H1 (cell line): ENCODE measurements at regions not wholly inside any gene's neighbourhood (a gene's known extent, or its start where the extent isn't known, plus 50 kb on each side); places are given as distances from the start of the nearest gene placed in this dataset.

ENCODE experiments used
- BCL11A ChIP-seq, 2 experiments: IDR thresholded peaks; one replicate each; pipeline ENCODE4 v1.6.1; 2011; ENCODE audit warnings: low read depth in 2 of 2, low read length in 2 of 2, mild to moderate bottlenecking in 2 of 2
- FOSL1 ChIP-seq: IDR thresholded peaks from 2 replicates; pipeline ENCODE4 v1.6.1; 2011; ENCODE audit warnings: mild to moderate bottlenecking, low read depth, low read length, moderate library complexity; ENCODE audit not compliant: insufficient read depth
- HDAC2 ChIP-seq, 2 experiments: fragments of 300-600 bp in 1 of 2; sonication (generic) in 1 of 2; IDR thresholded peaks; 2 replicates each; pipeline ENCODE4 v1.6.1; 2011 to 2012; ENCODE audit warnings: low read depth in 2 of 2, low read length in 2 of 2, mild to moderate bottlenecking in 2 of 2, moderate library complexity in 2 of 2, borderline replicate concordance in 1 of 2, inconsistent platforms in 1 of 2
- JUN ChIP-seq: IDR thresholded peaks from 2 replicates; pipeline ENCODE4 v1.6.1; 2011; ENCODE audit warnings: low read depth, mild to moderate bottlenecking, improper control_type of control experiment, low read length
- JUND ChIP-seq: IDR thresholded peaks from 2 replicates; pipeline ENCODE4 v1.6.1; 2011; ENCODE audit warnings: mild to moderate bottlenecking, improper control_type of control experiment, low read length
- POLR2AphosphoS5 ChIP-seq: IDR thresholded peaks from 2 replicates; pipeline ENCODE4 v1.6.1; 2011; ENCODE audit warnings: low read depth, low read length
- RAD21 ChIP-seq, 2 experiments: IDR thresholded peaks in 1 of 2; conservative IDR thresholded peaks in 1 of 2; 2 replicates each; pipeline ENCODE4 v1.6.1; 2011; ENCODE audit warnings: low read depth in 2 of 2, low read length in 2 of 2, improper control_type of control experiment in 1 of 2, inconsistent platforms in 1 of 2, mild to moderate bottlenecking in 1 of 2, moderate library complexity in 1 of 2
- RNF2 ChIP-seq: fragments of 200-900, 300-1000 bp; sonication (generic); IDR thresholded peaks from 2 replicates; pipeline ENCODE4 v1.7.1; 2016; ENCODE audit warnings: borderline replicate concordance, low read depth, mild to moderate bottlenecking, antibody characterized with exemption, low read length; ENCODE audit not compliant: poor library complexity, severe bottlenecking; ENCODE audit errors: missing control alignments
- TBP ChIP-seq: IDR thresholded peaks from 2 replicates; pipeline ENCODE4 v1.6.1; 2011; ENCODE audit warnings: low read depth, low read length, improper control_type of control experiment
- TF ChIP-seq, protein P1 (sequence below): fragments of 300-600 bp; sonication (generic); IDR thresholded peaks from 2 replicates; pipeline ENCODE4 v1.7.1; 2012; ENCODE audit warnings: low read length, moderate library complexity, mild to moderate bottlenecking, inconsistent platforms; ENCODE audit not compliant: insufficient replicate concordance
- TF ChIP-seq, protein P2 (sequence below): IDR thresholded peaks from 2 replicates; pipeline ENCODE4 v1.6.1; 2011; ENCODE audit warnings: low read depth, mild to moderate bottlenecking, low read length; ENCODE audit not compliant: insufficient read depth

DNA sequence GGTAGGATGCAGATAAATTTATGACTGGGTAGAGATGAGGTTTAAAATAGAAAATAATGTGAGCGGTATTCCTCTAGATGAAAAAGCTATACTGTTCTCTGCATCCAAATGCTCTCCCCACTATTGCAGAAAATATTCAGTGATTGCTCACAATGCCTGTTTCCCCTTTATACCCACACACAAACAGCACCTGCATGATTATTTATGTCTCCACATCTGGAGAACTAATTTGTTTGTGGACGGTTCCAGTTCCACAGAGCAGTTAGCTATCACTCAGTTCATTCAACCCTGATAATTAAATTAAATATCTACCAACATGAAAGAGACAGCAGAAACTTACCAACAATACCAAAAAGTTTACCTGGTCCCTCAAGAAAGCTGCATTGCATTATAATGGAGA is 800.0 kb downstream of the CDH11 start (continued):
- TF ChIP-seq, protein P1, sequence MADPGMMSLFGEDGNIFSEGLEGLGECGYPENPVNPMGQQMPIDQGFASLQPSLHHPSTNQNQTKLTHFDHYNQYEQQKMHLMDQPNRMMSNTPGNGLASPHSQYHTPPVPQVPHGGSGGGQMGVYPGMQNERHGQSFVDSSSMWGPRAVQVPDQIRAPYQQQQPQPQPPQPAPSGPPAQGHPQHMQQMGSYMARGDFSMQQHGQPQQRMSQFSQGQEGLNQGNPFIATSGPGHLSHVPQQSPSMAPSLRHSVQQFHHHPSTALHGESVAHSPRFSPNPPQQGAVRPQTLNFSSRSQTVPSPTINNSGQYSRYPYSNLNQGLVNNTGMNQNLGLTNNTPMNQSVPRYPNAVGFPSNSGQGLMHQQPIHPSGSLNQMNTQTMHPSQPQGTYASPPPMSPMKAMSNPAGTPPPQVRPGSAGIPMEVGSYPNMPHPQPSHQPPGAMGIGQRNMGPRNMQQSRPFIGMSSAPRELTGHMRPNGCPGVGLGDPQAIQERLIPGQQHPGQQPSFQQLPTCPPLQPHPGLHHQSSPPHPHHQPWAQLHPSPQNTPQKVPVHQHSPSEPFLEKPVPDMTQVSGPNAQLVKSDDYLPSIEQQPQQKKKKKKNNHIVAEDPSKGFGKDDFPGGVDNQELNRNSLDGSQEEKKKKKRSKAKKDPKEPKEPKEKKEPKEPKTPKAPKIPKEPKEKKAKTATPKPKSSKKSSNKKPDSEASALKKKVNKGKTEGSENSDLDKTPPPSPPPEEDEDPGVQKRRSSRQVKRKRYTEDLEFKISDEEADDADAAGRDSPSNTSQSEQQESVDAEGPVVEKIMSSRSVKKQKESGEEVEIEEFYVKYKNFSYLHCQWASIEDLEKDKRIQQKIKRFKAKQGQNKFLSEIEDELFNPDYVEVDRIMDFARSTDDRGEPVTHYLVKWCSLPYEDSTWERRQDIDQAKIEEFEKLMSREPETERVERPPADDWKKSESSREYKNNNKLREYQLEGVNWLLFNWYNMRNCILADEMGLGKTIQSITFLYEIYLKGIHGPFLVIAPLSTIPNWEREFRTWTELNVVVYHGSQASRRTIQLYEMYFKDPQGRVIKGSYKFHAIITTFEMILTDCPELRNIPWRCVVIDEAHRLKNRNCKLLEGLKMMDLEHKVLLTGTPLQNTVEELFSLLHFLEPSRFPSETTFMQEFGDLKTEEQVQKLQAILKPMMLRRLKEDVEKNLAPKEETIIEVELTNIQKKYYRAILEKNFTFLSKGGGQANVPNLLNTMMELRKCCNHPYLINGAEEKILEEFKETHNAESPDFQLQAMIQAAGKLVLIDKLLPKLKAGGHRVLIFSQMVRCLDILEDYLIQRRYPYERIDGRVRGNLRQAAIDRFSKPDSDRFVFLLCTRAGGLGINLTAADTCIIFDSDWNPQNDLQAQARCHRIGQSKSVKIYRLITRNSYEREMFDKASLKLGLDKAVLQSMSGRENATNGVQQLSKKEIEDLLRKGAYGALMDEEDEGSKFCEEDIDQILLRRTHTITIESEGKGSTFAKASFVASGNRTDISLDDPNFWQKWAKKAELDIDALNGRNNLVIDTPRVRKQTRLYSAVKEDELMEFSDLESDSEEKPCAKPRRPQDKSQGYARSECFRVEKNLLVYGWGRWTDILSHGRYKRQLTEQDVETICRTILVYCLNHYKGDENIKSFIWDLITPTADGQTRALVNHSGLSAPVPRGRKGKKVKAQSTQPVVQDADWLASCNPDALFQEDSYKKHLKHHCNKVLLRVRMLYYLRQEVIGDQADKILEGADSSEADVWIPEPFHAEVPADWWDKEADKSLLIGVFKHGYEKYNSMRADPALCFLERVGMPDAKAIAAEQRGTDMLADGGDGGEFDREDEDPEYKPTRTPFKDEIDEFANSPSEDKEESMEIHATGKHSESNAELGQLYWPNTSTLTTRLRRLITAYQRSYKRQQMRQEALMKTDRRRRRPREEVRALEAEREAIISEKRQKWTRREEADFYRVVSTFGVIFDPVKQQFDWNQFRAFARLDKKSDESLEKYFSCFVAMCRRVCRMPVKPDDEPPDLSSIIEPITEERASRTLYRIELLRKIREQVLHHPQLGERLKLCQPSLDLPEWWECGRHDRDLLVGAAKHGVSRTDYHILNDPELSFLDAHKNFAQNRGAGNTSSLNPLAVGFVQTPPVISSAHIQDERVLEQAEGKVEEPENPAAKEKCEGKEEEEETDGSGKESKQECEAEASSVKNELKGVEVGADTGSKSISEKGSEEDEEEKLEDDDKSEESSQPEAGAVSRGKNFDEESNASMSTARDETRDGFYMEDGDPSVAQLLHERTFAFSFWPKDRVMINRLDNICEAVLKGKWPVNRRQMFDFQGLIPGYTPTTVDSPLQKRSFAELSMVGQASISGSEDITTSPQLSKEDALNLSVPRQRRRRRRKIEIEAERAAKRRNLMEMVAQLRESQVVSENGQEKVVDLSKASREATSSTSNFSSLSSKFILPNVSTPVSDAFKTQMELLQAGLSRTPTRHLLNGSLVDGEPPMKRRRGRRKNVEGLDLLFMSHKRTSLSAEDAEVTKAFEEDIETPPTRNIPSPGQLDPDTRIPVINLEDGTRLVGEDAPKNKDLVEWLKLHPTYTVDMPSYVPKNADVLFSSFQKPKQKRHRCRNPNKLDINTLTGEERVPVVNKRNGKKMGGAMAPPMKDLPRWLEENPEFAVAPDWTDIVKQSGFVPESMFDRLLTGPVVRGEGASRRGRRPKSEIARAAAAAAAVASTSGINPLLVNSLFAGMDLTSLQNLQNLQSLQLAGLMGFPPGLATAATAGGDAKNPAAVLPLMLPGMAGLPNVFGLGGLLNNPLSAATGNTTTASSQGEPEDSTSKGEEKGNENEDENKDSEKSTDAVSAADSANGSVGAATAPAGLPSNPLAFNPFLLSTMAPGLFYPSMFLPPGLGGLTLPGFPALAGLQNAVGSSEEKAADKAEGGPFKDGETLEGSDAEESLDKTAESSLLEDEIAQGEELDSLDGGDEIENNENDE = no peak
- TF ChIP-seq BCL11A (IDR thresholded peaks at IDR 0.05; ENCODE audit: low read depth in 2 of 2, low read length in 2 of 2) (no peak), TBP (no peak), JUN (no peak), HDAC2 (IDR thresholded peaks at IDR 0.05; ENCODE audit: borderline replicate concordance in 1 of 2, low read depth in 2 of 2, low read length in 2 of 2) (no peak), JUND (no peak), RNF2 (no peak), FOSL1 (no peak), POLR2AphosphoS5 (no peak), RAD21 (IDR thresholded peaks at IDR 0.05 in 1 of 2, conservative IDR thresholded peaks at IDR 0.05 in 1 of 2; ENCODE audit: low read depth in 2 of 2, low read length in 2 of 2) (no peak)
- TF ChIP-seq, protein P2, sequence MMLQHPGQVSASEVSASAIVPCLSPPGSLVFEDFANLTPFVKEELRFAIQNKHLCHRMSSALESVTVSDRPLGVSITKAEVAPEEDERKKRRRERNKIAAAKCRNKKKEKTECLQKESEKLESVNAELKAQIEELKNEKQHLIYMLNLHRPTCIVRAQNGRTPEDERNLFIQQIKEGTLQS = no peak
